GM19468 (cell line): ENCODE measurements at regions not wholly inside any gene's neighbourhood (a gene's known extent, or its start where the extent isn't known, plus 50 kb on each side); places are given as distances from the start of the nearest gene placed in this dataset.
"Not testable (repeated sequence)": the region's sequence is repeated elsewhere in the genome, so short reads cannot be mapped to it uniquely, and the experiment has no call there.

ENCODE experiments used
- ATAC-seq: cut with Tn5 transposase; IDR thresholded peaks from one replicate; pipeline ENCODE4 v1.9.1; 2021; ENCODE audit warnings: mild to moderate bottlenecking, moderate library complexity, moderate number of reproducible peaks; ENCODE audit not compliant: unreplicated experiment; ENCODE audit errors: extremely low read depth

DNA sequence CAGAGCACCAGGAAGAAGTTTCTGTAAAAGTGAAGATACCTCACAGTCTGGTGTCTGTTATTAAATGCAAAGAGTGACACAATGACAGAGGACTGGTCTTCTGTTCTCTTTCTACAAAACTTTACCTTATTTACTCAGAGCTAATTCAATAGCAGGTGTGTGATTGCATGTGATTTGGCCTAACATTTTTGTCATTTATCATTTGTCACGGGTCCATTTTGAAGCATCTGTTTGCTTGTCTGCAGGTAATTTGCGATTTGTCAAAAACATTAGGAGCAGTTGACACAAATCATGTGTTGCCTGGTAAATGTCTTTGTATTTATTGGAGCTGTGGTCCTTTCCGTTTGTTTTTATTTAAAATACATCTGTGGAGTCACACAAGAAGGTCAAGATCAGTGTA lies 1232.4 kb downstream of the STIM2 start:
- ATAC-seq = no peak

DNA sequence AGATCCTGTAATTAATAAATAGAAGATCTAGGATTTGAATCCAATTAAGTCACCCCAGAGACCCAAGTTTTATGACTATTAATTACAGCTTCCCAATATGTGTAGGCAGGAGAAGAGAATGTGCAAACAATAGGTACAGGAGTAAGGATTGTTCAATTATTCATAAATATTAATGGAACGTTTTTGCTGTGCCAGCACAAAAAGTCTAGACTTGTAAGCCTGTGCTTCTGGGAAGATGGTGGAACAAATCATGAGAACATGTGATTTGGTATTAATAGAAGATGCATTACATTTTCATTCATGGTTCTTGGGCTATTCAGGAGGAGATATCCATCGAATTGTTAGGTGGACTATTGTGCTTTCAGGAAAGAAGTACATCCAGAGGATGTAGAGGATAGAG lies 1240.9 kb downstream of the STIM2 start:
- ATAC-seq = no peak

DNA sequence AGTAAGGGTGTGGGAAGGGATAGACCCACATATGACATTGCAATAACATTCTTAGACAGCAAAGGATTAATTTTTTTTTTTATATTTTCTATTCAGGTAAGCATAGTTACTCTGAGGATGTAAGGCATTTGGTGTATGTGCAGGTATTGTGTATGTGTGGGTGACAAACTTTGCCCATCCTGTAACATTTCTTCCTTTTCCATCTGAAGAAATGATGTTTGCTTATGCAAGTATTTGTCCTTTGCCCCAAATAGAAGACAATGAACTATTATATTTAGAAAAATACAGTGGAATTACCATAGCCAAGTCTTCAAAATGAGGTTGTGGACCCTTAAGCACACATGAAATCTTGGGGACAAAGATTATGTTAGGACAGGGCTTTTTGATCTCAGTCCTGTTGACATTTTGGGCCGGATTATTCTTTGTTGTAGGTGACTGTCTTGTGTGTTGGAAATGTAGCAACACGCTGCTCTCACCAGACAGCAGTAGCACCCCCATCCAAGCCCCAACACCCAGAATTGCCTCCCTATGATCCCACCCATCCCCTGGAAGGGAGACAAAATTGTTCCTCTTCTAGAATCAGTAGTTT lies 1244.7 kb downstream of the STIM2 start:
- no peak for ATAC-seq

DNA sequence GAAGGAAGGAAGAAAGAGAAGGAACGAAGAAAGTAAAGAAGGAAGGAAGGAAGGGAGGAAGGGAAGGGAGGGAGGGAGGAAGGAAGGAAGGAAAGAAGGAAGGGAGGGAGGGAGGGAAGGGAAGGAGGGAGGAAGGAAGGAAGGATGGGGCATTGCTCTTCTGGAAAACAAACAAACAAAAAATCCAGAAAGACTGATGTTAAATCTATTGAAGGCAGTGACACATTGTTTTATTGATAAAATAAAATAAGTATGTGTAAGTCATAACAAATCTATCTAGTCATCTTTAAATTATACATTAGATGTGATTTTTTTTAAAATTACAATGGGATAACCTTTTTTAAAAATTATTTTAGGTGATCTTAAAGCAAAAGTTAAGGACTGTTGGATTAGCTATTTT lies 1245.5 kb downstream of the STIM2 start:
- ATAC-seq = no peak

DNA sequence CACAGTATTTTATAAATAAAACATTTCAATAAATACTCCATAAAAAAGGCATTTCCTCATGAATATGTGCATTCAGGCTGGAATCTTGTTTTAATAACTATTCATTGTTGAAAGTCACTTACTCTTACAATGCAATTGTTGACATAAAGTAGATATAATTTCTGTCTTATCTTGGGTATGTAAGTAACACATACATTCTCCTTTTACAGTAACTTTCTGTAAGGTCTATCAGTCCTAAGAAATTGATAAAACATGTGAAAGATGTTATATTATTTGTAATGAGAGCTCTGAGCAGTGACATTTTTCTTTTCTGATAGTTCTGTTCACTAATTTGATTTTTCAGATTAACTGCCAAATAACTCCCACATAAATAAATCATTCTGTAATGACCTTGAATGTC lies 1249.2 kb downstream of the STIM2 start:
- ATAC-seq = no peak

DNA sequence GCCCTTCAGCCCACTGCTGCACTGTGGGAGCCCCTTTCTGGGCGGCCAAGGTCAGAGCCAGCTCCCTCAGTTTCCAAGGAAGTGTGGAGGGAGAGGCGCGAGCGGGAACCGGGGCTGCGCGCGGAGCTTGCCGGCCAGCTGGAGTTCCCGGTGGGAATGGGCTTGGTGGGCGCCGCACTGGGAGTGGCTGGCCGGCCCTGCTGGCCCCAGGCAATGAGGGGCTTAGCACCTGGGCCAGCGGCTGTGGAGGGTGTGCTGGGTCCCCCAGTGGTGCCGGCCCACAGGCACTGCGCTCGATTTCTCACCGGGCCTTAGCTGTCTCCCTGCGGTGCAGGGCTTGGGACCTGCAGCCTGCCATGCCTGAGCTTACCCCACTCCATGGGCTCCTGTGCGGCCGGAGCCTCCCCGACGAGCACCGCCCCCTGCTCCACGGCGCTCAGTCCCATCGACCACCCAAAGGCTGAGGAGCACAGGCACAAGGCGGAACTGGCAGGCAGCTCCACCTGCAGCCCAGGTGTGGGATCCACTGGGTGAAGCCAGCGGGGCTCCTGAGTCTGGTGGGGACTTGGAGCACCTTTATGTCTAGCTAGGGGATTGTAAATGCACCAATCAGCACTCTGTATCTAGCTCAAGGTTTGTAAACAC lies 1252.2 kb downstream of the STIM2 start:
- not testable (repeated sequence) for ATAC-seq

DNA sequence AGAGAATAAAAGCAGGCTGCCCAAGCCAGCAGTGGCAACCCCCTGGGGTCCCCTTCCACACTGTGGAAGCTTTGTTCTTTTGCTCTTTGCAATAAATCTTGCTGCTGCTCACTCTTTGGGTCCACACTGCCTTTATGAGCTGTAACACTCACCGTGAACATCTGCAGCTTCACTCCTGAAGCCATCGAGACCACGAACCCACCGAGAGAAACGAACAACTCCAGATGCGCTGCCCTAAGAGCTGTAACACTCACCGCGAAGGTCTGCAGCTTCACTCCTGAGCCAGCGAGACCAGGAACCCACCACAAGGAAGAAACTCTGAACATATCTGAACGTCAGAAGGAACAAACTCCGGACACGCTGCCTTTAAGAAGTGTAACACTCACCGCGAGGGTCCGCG lies 1252.9 kb downstream of the STIM2 start:
- ATAC-seq = not testable (repeated sequence)

DNA sequence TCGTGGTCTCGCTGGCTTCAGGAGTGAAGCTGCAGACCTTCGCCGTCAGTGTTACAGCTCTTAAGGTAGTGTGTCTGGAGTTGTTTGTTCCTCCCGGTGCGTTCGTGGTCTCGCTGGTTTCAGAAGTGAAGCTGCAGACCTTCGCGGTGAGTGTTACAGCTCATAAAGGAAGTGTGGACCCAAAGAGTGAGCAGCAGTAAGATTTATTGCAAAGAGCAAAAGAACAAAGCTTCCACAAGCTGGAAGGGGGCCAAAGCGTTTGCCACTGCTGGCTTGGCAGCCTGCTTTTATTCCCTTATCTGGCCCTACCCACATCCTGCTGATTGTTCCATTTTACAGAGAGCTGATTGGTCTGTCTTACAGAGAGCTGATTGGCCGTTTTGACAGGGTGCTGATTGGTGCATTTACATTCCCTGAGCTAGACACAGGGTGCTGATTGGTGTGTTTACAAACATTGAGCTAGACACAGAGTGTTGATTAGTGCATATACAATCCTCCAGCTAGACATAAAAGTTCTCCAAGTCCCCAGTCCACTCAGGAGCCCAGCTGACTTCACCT lies 1256.0 kb downstream of the STIM2 start:
- not testable (repeated sequence) for ATAC-seq

DNA sequence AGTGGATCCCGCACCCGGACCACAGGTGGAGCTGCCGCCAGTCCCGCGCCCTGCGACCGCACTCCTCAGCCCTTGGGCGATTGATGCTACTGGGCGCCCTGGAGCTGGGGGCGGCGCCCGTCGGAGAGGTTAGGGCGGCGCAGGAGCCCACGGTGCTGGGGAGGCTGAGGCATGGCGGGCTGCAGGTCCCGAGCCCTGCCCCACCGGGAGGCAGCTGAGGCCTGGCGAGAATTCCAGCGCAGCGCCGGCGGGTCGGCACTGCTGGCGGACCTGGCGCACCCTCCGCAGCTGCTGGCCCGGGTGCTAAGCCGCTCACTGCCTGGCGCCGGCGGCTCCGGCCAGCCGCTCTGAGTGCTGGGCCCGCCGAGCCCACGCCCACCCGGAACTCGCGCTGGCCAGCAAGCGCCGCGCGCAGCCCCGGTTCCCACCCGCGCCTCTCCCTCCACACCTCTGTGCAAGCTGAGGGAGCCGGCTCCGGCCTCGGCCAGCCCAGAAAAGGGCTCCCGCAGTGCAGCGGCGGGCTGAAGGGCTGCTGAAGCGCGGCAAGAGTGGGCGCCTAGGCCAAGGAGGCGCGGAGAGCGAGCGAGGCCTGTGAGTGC lies 1256.5 kb downstream of the STIM2 start:
- no peak for ATAC-seq

DNA sequence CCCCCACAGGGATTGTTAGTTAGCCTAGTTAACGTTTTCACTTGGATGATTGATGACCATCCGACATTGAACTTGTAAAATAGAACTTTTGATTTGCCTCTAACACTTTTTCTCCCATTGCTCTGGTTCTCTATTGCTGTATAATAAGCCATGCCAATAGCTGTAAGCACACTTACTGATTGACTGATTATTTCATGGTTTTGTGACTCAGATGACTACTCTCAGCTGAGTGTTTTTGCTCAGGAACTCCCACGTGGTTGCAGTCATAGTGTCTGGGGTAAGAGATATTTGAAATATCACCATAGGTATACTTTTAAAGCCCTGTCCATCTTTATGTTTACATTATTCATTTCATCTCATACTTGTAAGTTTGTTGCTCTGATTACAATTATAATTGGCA lies 1285.5 kb downstream of the STIM2 start:
- no peak for ATAC-seq

DNA sequence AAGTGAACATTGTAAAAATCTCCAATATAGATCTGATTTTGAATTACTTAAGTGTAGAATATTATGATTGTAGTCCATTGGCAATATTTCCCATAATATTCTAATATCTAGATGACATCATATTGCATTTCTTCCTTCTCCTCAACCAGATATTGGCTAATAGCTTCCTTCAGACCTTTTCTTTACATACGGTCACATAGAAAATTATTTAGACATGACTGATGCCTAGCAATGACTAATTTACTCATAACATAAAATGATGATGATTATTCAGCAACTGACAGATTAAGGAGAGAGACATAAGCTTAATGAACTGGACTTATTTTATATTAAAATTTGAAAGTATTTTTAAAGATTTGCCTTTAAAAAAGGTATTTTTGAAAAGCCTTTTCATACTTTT lies 1287.6 kb downstream of the STIM2 start:
- no peak for ATAC-seq

DNA sequence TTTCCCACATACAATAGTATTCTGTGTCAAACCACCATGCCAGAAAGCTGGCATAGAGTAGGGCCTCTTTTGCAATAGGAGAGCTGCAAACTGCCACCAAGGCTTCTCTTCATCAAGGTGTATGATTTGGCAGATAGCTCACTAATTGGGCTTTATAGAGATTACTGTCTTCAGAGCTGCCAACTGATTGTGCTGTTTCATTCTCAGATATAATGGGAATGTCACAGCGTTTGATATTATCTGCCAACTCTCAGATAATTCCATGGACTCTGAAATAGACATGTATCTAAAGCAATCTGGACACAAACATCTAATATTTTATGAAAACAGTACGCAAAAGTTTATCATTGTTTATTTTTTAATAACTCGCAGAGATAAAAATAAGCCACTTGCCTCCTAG lies 1289.1 kb downstream of the STIM2 start:
- ATAC-seq = no peak

DNA sequence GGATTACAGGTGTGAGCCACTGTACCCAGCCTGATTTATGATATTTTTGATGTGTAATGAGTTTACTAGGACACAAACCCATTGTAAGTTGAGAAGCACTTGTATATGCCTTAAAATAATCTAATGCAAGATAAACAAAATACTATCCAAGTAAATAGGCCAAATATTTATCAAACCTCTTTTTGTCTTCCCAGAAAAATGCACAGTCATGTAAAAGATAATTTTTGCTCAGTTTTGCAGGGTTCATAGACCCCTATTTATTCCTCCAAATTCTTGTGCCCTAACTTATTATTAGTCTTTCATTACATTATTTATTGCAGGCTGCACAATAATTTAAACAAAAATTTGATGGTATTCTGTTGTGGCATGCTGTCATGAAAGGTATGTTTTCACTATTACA lies 1290.7 kb downstream of the STIM2 start:
- no peak for ATAC-seq

DNA sequence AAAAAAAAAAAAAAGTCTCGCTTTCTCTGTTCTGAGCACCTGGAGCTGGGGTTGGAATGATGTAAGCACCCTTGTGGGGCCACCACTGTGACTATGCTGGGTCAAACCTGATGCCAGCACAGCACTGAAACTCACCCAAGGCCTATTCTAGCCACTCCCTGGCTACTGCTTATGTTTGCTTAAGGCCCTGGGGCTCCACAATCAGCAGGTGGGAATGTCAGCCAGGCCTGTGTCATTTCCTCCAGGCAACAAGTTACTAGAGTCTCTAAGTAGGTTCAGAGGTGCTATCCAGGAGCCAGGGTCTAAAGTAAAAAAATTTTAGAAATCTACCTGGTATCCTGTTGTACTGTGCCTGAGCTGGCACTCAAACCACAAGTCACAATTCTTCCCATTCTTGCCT lies 1306.8 kb downstream of the STIM2 start:
- ATAC-seq = no peak

DNA sequence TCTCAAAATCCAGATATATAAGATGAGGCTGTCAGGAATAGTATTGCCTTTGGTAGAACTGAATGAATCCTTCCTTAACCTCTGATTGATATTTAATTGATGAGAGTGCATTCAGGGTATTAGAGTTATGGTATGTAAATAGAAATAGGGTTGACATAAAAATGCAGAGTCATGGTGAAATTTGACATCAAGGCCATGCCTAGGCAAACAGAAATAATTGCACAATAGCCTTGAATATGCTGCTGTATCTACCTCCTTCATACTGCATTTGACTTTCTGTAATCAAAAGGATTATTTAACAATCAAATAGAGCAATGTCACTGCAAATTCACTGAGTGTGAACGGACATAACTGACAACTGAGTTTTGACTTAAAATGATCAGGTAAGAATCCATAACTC lies 1316.3 kb downstream of the STIM2 start:
- ATAC-seq = no peak

DNA sequence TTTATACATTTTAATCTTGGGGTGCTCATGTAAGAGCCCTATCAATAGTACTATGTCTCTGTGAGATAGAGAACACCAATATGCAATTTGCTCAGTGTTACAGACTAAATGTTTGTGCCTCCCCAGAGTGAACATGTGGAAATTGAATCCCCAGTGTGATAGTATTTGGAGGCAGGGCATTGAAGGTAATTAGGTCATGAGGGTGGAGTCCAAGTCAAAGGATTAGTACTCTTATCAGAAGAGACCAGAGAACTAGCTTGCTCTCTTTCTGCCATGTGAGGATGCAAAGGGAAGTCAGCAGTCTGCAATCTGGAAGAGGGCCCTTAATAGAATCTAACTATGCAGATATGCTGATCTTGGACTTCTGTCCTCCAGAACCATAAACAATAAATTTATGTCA lies 1317.0 kb downstream of the STIM2 start:
- ATAC-seq = no peak

DNA sequence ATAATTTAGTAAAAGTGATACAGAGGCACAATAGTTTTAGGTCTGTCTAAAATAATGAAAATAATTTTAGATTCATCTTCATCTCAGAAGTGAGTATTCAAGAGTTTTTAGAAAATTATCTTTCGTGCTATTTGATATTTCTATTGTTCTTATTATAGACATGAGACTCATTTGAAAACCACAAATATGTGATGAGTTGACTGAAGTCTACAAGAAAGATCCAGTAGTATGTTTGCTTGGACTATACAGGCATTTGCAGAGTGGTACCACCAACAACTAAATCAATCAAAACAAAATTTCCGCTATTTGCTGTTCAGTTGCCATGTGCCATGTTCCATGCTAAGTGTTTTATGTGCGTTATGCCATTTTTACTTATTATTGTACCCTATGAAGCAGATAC lies 1318.5 kb downstream of the STIM2 start:
- no peak for ATAC-seq

DNA sequence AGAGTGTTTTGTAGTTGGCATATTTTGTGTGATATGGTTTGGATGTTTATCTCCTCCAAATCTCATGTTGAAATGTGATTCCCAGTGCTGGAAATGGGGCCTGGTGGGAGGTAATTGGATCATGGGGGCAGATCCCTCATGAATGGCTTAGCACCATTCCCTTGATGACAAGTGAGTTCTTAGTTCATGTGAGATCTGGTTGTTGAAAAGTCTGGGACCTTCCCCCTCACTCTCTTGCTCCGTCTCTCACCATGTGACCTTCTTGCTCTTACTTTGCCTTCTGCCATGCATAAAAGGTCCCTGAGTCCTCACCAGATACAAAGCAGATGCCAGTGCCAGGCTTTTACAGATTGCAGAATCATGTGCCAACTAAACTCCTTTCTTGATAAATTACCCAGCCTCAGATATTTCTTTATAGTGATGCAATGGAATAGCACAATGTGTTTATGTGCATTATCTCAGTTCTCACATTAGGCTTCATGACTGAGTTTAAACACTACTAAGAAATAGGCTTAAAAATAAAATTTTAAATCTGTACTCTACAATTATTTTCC lies 1348.8 kb downstream of the STIM2 start:
- ATAC-seq = no peak

DNA sequence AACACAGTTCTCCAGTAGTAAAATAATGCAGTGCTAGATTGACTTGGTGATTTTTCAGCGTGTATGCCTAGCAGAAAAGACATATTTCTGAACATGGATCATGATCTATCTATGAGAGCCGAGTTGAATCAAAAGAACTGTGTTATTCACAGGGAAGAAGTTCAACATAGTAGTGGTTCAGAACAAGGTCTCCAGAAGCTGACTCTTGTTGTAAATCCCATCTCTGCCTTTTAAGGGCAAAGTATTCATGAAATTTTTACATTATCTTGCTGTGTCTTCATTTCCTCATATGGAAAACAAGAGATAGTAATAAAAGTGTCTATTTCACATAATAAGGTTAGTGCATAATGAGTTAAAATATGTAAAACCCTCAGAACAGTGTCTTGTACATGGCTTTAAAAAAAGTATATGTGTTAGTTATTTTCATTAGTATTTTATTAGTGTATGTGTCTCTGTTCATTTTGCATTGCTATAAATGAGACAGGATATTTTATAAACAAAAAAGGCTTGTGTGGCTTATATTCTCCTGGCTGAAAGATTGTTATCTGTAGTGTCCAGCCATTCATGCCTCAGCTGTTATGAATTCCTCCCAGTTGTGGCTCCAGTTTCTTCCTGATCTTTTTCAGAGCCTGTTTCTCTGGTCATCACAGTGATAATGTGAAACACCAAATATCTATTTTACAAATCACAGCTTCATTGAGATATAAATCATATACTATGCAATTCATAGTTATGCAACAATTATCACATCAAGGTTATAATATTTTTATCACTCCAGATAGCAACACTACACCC lies 1351.2 kb downstream of the STIM2 start:
- no peak for ATAC-seq

DNA sequence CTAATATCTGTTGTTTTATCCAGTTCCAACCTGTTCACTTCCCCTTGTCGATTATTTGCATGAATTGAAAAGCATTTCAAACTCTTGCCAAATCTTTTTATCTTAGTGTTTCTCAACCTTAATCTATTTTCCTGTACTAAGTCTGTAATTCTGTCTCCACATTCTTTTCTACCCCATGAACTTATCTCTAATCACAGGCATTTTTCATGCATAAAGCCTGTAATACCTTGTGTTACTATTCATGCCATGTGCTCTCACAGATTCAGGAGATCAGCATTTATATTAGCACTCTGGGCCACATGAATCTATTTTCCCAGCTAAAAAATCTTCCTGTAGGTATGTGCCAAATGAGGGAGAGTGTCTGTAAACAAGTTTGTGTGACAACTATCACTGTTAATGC lies 1360.9 kb downstream of the STIM2 start:
- ATAC-seq = no peak

DNA sequence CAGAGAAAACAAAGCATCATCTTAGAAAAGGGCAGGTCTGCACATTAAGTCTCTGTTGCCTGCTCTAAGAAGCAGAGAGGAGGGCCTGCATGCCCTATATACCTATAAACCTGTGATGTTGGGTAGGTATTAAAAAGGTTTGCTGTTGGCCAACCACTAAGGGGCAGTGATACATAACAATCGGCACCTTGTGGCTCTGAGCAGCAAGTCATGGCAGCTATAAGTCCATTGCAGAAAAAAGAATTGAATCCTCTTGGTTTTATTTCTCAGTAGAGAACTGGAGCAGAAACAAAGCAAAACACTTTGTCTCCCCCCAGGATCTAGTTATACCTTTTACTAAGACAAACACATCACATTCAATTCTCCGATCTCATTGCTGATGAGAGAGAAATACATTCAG lies 1364.4 kb downstream of the STIM2 start:
- no peak for ATAC-seq
